A549 (cell line): ENCODE measurements at regions not wholly inside any gene's neighbourhood (a gene's known extent, or its start where the extent isn't known, plus 50 kb on each side); places are given as distances from the start of the nearest gene placed in this dataset.

Source experiments
- ATAC-seq, 2 experiments: fragments of 200-7000 bp in 1 of 2; fragments of >200 bp in 1 of 2; cut with Nextera tagmentation in 1 of 2; cut with Tn5 transposase in 1 of 2; 3 replicates each; pipeline versions ENCODE4 v1.8.0 to v1.9.1; 2018 to 2020; ENCODE audit warnings: mild to moderate bottlenecking in 1 of 2, moderate library complexity in 1 of 2
- CTCF ChIA-PET: fragments of 300-600 bp; sonication (Branson Sonifier 250); formaldehyde crosslinking; extraction: SDS; loops from one replicate; lab custom pipeline; 2021; ENCODE audit warnings: antibody characterized with exemption, inconsistent platforms; lab: Yijun Ruan, JAX
- POLR2A ChIA-PET: fragments of 350-600 bp; formaldehyde crosslinking; extraction: SDS; loops from one replicate; lab custom pipeline; 2021; ENCODE audit warnings: antibody characterized with exemption, inconsistent platforms; lab: Yijun Ruan, JAX
- DNase-seq, 2 experiments: peaks; one replicate each; pipeline versions ENCODE4 v3.0.0 to v3.0.0-alpha.2; 2011 to 2016; ENCODE audit warnings: low read depth in 1 of 2, low spot score in 1 of 2
- FAIRE-seq: peaks from 2 replicates; lab custom pipeline; 2011; peaks lifted over from hg19 to GRCh38; lab: Jason Lieb, UNC
- H3K27ac ChIP-seq, 2 experiments: fragments of >200 bp; sonication (Bioruptor Twin); formaldehyde crosslinking; 3 replicates each; pipeline ENCODE4 v1.5.1; 2016 to 2017
- H3K4me1 ChIP-seq: fragments of >200 bp; sonication (Bioruptor Twin); formaldehyde crosslinking; 3 replicates; pipeline ENCODE4 v1.6.1; 2016
- H3K4me2 ChIP-seq: fragments of >200 bp; sonication (Bioruptor Twin); formaldehyde crosslinking; 3 replicates; pipeline ENCODE4 v1.6.1; 2016
- H3K4me3 ChIP-seq: fragments of >200 bp; sonication (Bioruptor Twin); formaldehyde crosslinking; 3 replicates; pipeline ENCODE4 v1.5.1; 2016
- H3K9me3 ChIP-seq: fragments of >200 bp; sonication (Bioruptor Twin); formaldehyde crosslinking; 3 replicates; pipeline ENCODE4 v1.6.1; 2016
- ATOH8 ChIP-seq: fragments of 250-450 bp; sonication (Bioruptor Pico); IDR thresholded peaks from 2 replicates; pipeline ENCODE4 v1.5.0; 2020; ENCODE audit warnings: low read depth, mild to moderate bottlenecking, moderate library complexity
- CBX8 ChIP-seq: fragments of 200-600 bp; sonication (generic); IDR thresholded peaks from 2 replicates; pipeline ENCODE4 v1.6.1; 2016
- CEBPB ChIP-seq, 2 experiments: fragments of >200 bp in 1 of 2; sonication (Bioruptor Twin) in 1 of 2; formaldehyde crosslinking in 1 of 2; IDR thresholded peaks; 2 replicates each; pipeline ENCODE4 v1.6.1; 2012 to 2016
- CHD2 ChIP-seq: fragments of 150-350 bp; IDR thresholded peaks from 2 replicates; pipeline ENCODE4 v1.6.1; 2014; ENCODE audit warnings: low read length; ENCODE audit not compliant: partially characterized antibody
- CHD4 ChIP-seq: fragments of 200-600 bp; sonication (generic); IDR thresholded peaks from 2 replicates; pipeline ENCODE4 v1.6.1; 2016; ENCODE audit warnings: antibody characterized with exemption, mild to moderate bottlenecking, borderline replicate concordance
- CTCF ChIP-seq: fragments of >200 bp; sonication (Bioruptor Twin); formaldehyde crosslinking; IDR thresholded peaks from 3 replicates; pipeline ENCODE4 v1.5.1; 2016
- EHMT2 ChIP-seq: fragments of 200-600 bp; sonication (generic); IDR thresholded peaks from 2 replicates; pipeline ENCODE4 v1.6.1; 2016; ENCODE audit warnings: antibody characterized with exemption, low read depth, mild to moderate bottlenecking, moderate library complexity
- EP300 ChIP-seq, 2 experiments: fragments of >200 bp; sonication (Bioruptor Twin); formaldehyde crosslinking; IDR thresholded peaks; 2 replicates in 1 of 2; 3 replicates in 1 of 2; pipeline ENCODE4 v1.6.1; 2016 to 2017
- FOSB ChIP-seq: fragments of 250-450 bp; sonication (Bioruptor Pico); IDR thresholded peaks from 2 replicates; pipeline ENCODE4 v1.5.0; 2020; ENCODE audit warnings: mild to moderate bottlenecking, moderate library complexity
- FOSL2 ChIP-seq, 2 experiments: fragments of 450-650 bp in 1 of 2; fragments of >200 bp in 1 of 2; sonication (Bioruptor Twin) in 1 of 2; formaldehyde crosslinking; IDR thresholded peaks; 2 replicates each; pipeline versions ENCODE4 v1.5.0 to v1.6.1; 2016 to 2020; ENCODE audit warnings: mild to moderate bottlenecking in 1 of 2, moderate library complexity in 1 of 2
- FOXS1 ChIP-seq: fragments of 250-450 bp; sonication (Bioruptor Pico); IDR thresholded peaks from 2 replicates; pipeline ENCODE4 v1.5.0; 2020; ENCODE audit warnings: mild to moderate bottlenecking, moderate library complexity
- HDAC2 ChIP-seq: fragments of 200-600 bp; sonication (generic); IDR thresholded peaks from 2 replicates; pipeline ENCODE4 v1.6.1; 2016
- HOXB13 ChIP-seq: fragments of 250-450 bp; sonication (Bioruptor Pico); IDR thresholded peaks from 2 replicates; pipeline ENCODE4 v1.5.0; 2020; ENCODE audit warnings: low read depth, mild to moderate bottlenecking, moderate library complexity
- HOXB5 ChIP-seq: fragments of 250-450 bp; sonication (Bioruptor Pico); IDR thresholded peaks from 2 replicates; pipeline ENCODE4 v1.5.0; 2020; ENCODE audit warnings: mild to moderate bottlenecking, moderate library complexity
- JUN ChIP-seq, 2 experiments: fragments of >200 bp; sonication (Bioruptor Twin); formaldehyde crosslinking; IDR thresholded peaks; 2 replicates in 1 of 2; 3 replicates in 1 of 2; pipeline ENCODE4 v1.6.1; 2016 to 2017
- KDM1A ChIP-seq: fragments of 200-600 bp; sonication (generic); IDR thresholded peaks from 2 replicates; pipeline ENCODE4 v1.6.1; 2016; ENCODE audit warnings: low read depth, mild to moderate bottlenecking
- MAX ChIP-seq: IDR thresholded peaks from 2 replicates; pipeline ENCODE4 v1.6.1; 2012
- NFE2L2 ChIP-seq: fragments of 150-350 bp; conservative IDR thresholded peaks from 2 replicates; pipeline ENCODE4 v1.6.1; 2014; ENCODE audit warnings: low read length
- NPAS2 ChIP-seq: fragments of 250-450 bp; sonication (Bioruptor Pico); IDR thresholded peaks from 2 replicates; pipeline ENCODE4 v1.8.0; 2022; ENCODE audit warnings: mild to moderate bottlenecking, moderate library complexity, borderline replicate concordance
- NR3C1 ChIP-seq: fragments of >200 bp; sonication (Bioruptor Twin); formaldehyde crosslinking; IDR thresholded peaks from 3 replicates; pipeline ENCODE4 v1.6.1; 2017
- PBX3 ChIP-seq: IDR thresholded peaks from 2 replicates; pipeline ENCODE4 v1.6.1; 2012
- POLR2AphosphoS2 ChIP-seq: conservative IDR thresholded peaks from 2 replicates; pipeline ENCODE4 v1.6.1; 2012; ENCODE audit warnings: low read length, improper control_type of control experiment, inconsistent platforms
- RARB ChIP-seq: fragments of 250-450 bp; sonication (Bioruptor Pico); IDR thresholded peaks from 2 replicates; pipeline ENCODE4 v1.8.0; 2021; ENCODE audit warnings: mild to moderate bottlenecking, moderate library complexity
- RCOR1 ChIP-seq: fragments of 150-350 bp; IDR thresholded peaks from 2 replicates; pipeline ENCODE4 v1.6.1; 2014; ENCODE audit warnings: antibody characterized with exemption, low read length, low read depth
- RFX5 ChIP-seq: fragments of 450-650 bp; IDR thresholded peaks from 2 replicates; pipeline ENCODE4 v1.7.1; 2014; ENCODE audit warnings: antibody characterized with exemption, mild to moderate bottlenecking, moderate library complexity
- SMC3 ChIP-seq: fragments of >200 bp; sonication (Bioruptor Twin); formaldehyde crosslinking; IDR thresholded peaks from 3 replicates; pipeline ENCODE4 v1.6.1; 2018; ENCODE audit warnings: inconsistent platforms
- SREBF2 ChIP-seq: fragments of 450-650 bp; IDR thresholded peaks from 2 replicates; pipeline ENCODE4 v1.6.1; 2014; ENCODE audit warnings: mild to moderate bottlenecking, moderate library complexity
- TFCP2L1 ChIP-seq: fragments of 250-450 bp; sonication (Bioruptor Pico); IDR thresholded peaks from 2 replicates; pipeline ENCODE4 v1.5.0; 2021; ENCODE audit warnings: mild to moderate bottlenecking
- ZC3H11A ChIP-seq: fragments of 450-650 bp; IDR thresholded peaks from 2 replicates; pipeline ENCODE4 v1.6.1; 2014; ENCODE audit warnings: antibody characterized with exemption, mild to moderate bottlenecking
- WGBS: methylation state at CpG from one replicate; pipeline ENCODE4 v1.1.6; 2017; ENCODE audit errors: missing lambda C conversion rate; 5-methylcytosine and 5-hydroxymethylcytosine counted together

- CTCF ChIA-PET: no interaction called here
- no peak for ATAC-seq
- FAIRE-seq: no peak
Measured at GRCh38 chr13:26813321-26813979, 52.9 kb upstream of the GPR12 start.

GRCh38 chr13:26811581-26811980 is 51.0 kb upstream of the GPR12 start:
- H3K4me2 ChIP-seq: no peak overlapping the region
- H3K4me3 ChIP-seq: no peak overlapping the region
- 0% methylated on average over 3 of the region's 3 CpGs for WGBS
- H3K4me1 ChIP-seq: no peaks in the 10 kb centered on the region
- H3K9me3 ChIP-seq: no peaks in the 10 kb centered on the region
- FAIRE-seq (no peak), DNase-seq (no peak), ATAC-seq (no peak)
- no peak overlapping the region for H3K27ac ChIP-seq
- TF ChIP-seq CTCF (no peak), TFCP2L1 (CRISPR knock-in tag) (no peak), HDAC2 (no peak), EP300 (IDR thresholded peaks at IDR 0.05) (no peak), CHD2 (no peak), FOSB (CRISPR knock-in tag) (no peak), KDM1A (no peak), RCOR1 (no peak), EHMT2 (no peak), FOSL2 (IDR thresholded peaks at IDR 0.05) (no peak), FOSL2 (CRISPR knock-in tag; IDR thresholded peaks at IDR 0.05) (no peak), RFX5 (no peak), PBX3 (no peak), SREBF2 (no peak), NR3C1 (no peak), JUN (IDR thresholded peaks at IDR 0.05) (no peak), ZC3H11A (no peak), POLR2AphosphoS2 (no peak), SMC3 (no peak)
- ChIA-PET POLR2A (no interaction called here), CTCF (no interaction called here)

More at GRCh38 chr13:26813321-26813979, 52.9 kb upstream of the GPR12 start:
- WGBS: 56% methylated on average over 10 of the region's 10 CpGs
- H3K9me3 ChIP-seq: no peaks in the 10 kb centered on the region
- no peak overlapping the region for H3K27ac ChIP-seq
- H3K4me2 ChIP-seq: no peak overlapping the region
- no peak for DNase-seq
- no peaks in the 10 kb centered on the region for H3K4me1 ChIP-seq
- no peak for TF ChIP-seq FOXS1 (CRISPR knock-in tag)
- TF ChIP-seq ATOH8 (CRISPR knock-in tag): no peak
- no peak for TF ChIP-seq MAX
- no peak for TF ChIP-seq FOSL2 (IDR thresholded peaks at IDR 0.05)
- no peak for TF ChIP-seq FOSL2 (CRISPR knock-in tag; IDR thresholded peaks at IDR 0.05)
- no peak for TF ChIP-seq RCOR1
- no peak for TF ChIP-seq NPAS2 (CRISPR knock-in tag)
- TF ChIP-seq CEBPB (IDR thresholded peaks at IDR 0.05): no peak
- TF ChIP-seq CHD2: no peak
- no peak for TF ChIP-seq CBX8
- TF ChIP-seq RFX5: no peak
- no peak for TF ChIP-seq SREBF2
- TF ChIP-seq JUN (IDR thresholded peaks at IDR 0.05): no peak
- no peak for TF ChIP-seq HDAC2
- TF ChIP-seq EHMT2: no peak
- no peak for TF ChIP-seq CHD4
- TF ChIP-seq HOXB13: no peak
- no peak for TF ChIP-seq NFE2L2
- no peak for TF ChIP-seq RARB (CRISPR knock-in tag)
- no peak for TF ChIP-seq HOXB5 (CRISPR knock-in tag)
- TF ChIP-seq, all 56 proteins: peak for 0
- no peak overlapping the region for H3K4me3 ChIP-seq
- POLR2A ChIA-PET: no interaction called here
